ENCODE measurements at regions not wholly inside any gene's neighbourhood (a gene's known extent, or its start where the extent isn't known, plus 50 kb on each side); places are given as distances from the start of the nearest gene placed in this dataset.

DNA sequence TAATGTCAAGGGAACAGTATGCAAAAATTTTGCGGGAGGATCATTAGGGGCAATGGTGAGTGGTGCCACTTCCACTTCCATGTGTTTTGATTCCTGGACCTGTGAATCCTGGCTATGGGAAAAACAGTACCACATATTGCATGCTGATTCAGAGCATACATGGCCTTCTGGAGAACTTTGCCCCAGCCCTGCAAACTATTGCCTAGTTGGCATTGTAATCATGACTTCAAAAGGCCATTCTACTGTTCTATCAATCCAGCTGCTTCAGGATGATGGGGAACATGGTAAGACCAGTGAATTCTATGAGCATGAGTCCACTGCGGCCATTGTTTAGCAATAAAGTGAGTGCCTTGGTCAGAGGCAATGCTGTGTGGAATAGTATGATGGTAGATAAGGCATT lies 75.3 kb upstream of the ZC3H15 start:
- CTCF ChIA-PET, result no interaction called here
- no peak overlapping the region for H3K4me3 Mint-ChIP-seq (ENCODE audit: unreplicated experiment)
- no peaks in the 10 kb centered on the region for H3K4me1 ChIP-seq
- H3K9me3 Mint-ChIP-seq (ENCODE audit: unreplicated experiment), result peaks cover 12% of the 10 kb centered on the region
- no peaks in the 10 kb centered on the region for H3K9me3 ChIP-seq
- no peak for DNase-seq
- no peak overlapping the region for H3K4me3 ChIP-seq (ENCODE audit: low read depth, low read length)
- no peaks in the 10 kb centered on the region for H3K4me1 Mint-ChIP-seq (ENCODE audit: low read depth, unreplicated experiment)
- no peaks in the 10 kb centered on the region for H3K36me3 Mint-ChIP-seq (ENCODE audit: insufficient read depth, unreplicated experiment)
- intact Hi-C loops (cut with micrococcal nuclease; ENCODE audit: unreplicated experiment), result no loop called here
- TF ChIP-seq, protein P1, sequence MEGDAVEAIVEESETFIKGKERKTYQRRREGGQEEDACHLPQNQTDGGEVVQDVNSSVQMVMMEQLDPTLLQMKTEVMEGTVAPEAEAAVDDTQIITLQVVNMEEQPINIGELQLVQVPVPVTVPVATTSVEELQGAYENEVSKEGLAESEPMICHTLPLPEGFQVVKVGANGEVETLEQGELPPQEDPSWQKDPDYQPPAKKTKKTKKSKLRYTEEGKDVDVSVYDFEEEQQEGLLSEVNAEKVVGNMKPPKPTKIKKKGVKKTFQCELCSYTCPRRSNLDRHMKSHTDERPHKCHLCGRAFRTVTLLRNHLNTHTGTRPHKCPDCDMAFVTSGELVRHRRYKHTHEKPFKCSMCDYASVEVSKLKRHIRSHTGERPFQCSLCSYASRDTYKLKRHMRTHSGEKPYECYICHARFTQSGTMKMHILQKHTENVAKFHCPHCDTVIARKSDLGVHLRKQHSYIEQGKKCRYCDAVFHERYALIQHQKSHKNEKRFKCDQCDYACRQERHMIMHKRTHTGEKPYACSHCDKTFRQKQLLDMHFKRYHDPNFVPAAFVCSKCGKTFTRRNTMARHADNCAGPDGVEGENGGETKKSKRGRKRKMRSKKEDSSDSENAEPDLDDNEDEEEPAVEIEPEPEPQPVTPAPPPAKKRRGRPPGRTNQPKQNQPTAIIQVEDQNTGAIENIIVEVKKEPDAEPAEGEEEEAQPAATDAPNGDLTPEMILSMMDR (IDR thresholded peaks at IDR 0.05; ENCODE audit: insufficient read depth in 1 of 2, low read depth in 1 of 2, low read length in 1 of 2, severe bottlenecking in 1 of 2, unreplicated experiment in 1 of 2), result no peak
- H3K36me3 ChIP-seq (ENCODE audit: control insufficient read depth, insufficient read depth, low read length), result no peaks in the 10 kb centered on the region
- POLR2A ChIA-PET, result no interaction called here
- no peaks in the 10 kb centered on the region for H3K27me3 ChIP-seq (replicated peaks; ENCODE audit: control insufficient read depth, insufficient read depth, low read length)
- H3K27ac Mint-ChIP-seq (ENCODE audit: unreplicated experiment), result no peak overlapping the region
- BruUV-seq (replicated peaks), result no TSS peak
- no peaks in the 10 kb centered on the region for H3K27me3 Mint-ChIP-seq (ENCODE audit: insufficient read depth, unreplicated experiment)

- H3K9me3 ChIP-seq, result no peaks in the 10 kb centered on the region
- CTCF ChIA-PET, result no interaction called here
- H3K27me3 ChIP-seq (replicated peaks; ENCODE audit: control insufficient read depth, insufficient read depth, low read length), result no peaks in the 10 kb centered on the region
- no peaks in the 10 kb centered on the region for H3K9me3 Mint-ChIP-seq (ENCODE audit: unreplicated experiment)
- no peaks in the 10 kb centered on the region for H3K4me1 Mint-ChIP-seq (ENCODE audit: low read depth, unreplicated experiment)
- TF ChIP-seq, protein P1 (IDR thresholded peaks at IDR 0.05; ENCODE audit: insufficient read depth in 1 of 2, low read depth in 1 of 2, low read length in 1 of 2, severe bottlenecking in 1 of 2, unreplicated experiment in 1 of 2), result no peak
- H3K4me3 Mint-ChIP-seq (ENCODE audit: unreplicated experiment), result no peak overlapping the region
- H3K36me3 Mint-ChIP-seq (ENCODE audit: insufficient read depth, unreplicated experiment), result no peaks in the 10 kb centered on the region
- intact Hi-C loops (cut with micrococcal nuclease; ENCODE audit: unreplicated experiment), result no loop called here
- no peaks in the 10 kb centered on the region for H3K4me1 ChIP-seq
- BruUV-seq (replicated peaks), result no TSS peak
- no peak overlapping the region for H3K4me3 ChIP-seq (ENCODE audit: low read depth, low read length)
- no peak overlapping the region for H3K27ac Mint-ChIP-seq (ENCODE audit: unreplicated experiment)
- no peaks in the 10 kb centered on the region for H3K27me3 Mint-ChIP-seq (ENCODE audit: insufficient read depth, unreplicated experiment)
- no peak for DNase-seq
- POLR2A ChIA-PET, result no interaction called here
- no peaks in the 10 kb centered on the region for H3K36me3 ChIP-seq (ENCODE audit: control insufficient read depth, insufficient read depth, low read length)
Measured at GRCh38 chr2:186422226-186422625, 63.8 kb upstream of the ZC3H15 start.

- Mint-ChIP-seq H3K4me1 (ENCODE audit: low read depth, unreplicated experiment) (no peaks in the 10 kb centered on the region), H3K27ac (ENCODE audit: unreplicated experiment) (no peak overlapping the region), H3K9me3 (ENCODE audit: unreplicated experiment) (no peaks in the 10 kb centered on the region), H3K27me3 (ENCODE audit: insufficient read depth, unreplicated experiment) (no peaks in the 10 kb centered on the region), H3K36me3 (ENCODE audit: insufficient read depth, unreplicated experiment) (no peaks in the 10 kb centered on the region), H3K4me3 (ENCODE audit: unreplicated experiment) (no peak overlapping the region)
- TF ChIP-seq, protein P1 (IDR thresholded peaks at IDR 0.05; ENCODE audit: insufficient read depth in 1 of 2, low read depth in 1 of 2, low read length in 1 of 2, severe bottlenecking in 1 of 2, unreplicated experiment in 1 of 2), result no peak
- CTCF ChIA-PET, result no interaction called here
- intact Hi-C loops (cut with micrococcal nuclease; ENCODE audit: unreplicated experiment), result no loop called here
- H3K4me1 ChIP-seq, result no peaks in the 10 kb centered on the region
- no peaks in the 10 kb centered on the region for H3K36me3 ChIP-seq (ENCODE audit: control insufficient read depth, insufficient read depth, low read length)
- H3K4me3 ChIP-seq (ENCODE audit: low read depth, low read length), result no peak overlapping the region
- BruUV-seq (replicated peaks), result no TSS peak
- no peaks in the 10 kb centered on the region for H3K9me3 ChIP-seq
- POLR2A ChIA-PET, result no interaction called here
- no peaks in the 10 kb centered on the region for H3K27me3 ChIP-seq (replicated peaks; ENCODE audit: control insufficient read depth, insufficient read depth, low read length)
- no peak for DNase-seq
Measured at GRCh38 chr2:186423481-186423880, 62.6 kb upstream of the ZC3H15 start.
